Activated T-cell treated with anti-CD3 and anti-CD28 coated beads, Interleukin-2, amount 50 U/mL, for 72 hours (primary cell): ENCODE measurements at regions not wholly inside any gene's neighbourhood (a gene's known extent, or its start where the extent isn't known, plus 50 kb on each side); places are given as distances from the start of the nearest gene placed in this dataset.

Source experiments
- ATAC-seq, 2 donors: fragments of 150-1000 bp; cut with Tn5 transposase; replicated peaks in 1 of 2; 2 replicates each; pipeline ENCODE4 v1.10.0; 2021; ENCODE audit warnings: moderate library complexity in 2 of 2, mild to moderate bottlenecking in 1 of 2
- DNase-seq, 2 donors: peaks; one replicate each; pipeline ENCODE4 v3.0.0; 2021 to 2022; ENCODE audit warnings: mixed read lengths in 1 of 2
- H3K27ac Mint-ChIP-seq: one replicate; pipeline ENCODE4 v1.8.0; 2022; ENCODE audit warnings: mild to moderate bottlenecking, moderate library complexity, mixed read lengths
- H3K27me3 Mint-ChIP-seq: one replicate; pipeline ENCODE4 v1.8.0; 2022; ENCODE audit warnings: low read depth, mixed read lengths
- H3K36me3 Mint-ChIP-seq, 2 donors: one replicate each; pipeline ENCODE4 v1.8.0; 2022; ENCODE audit warnings: mixed read lengths in 2 of 2, mild to moderate bottlenecking in 1 of 2; ENCODE audit not compliant: insufficient read depth in 2 of 2
- H3K4me1 Mint-ChIP-seq: one replicate; pipeline ENCODE4 v1.8.0; 2022; ENCODE audit warnings: low read depth, mixed read lengths
- H3K4me3 Mint-ChIP-seq, 2 donors: one replicate each; pipeline ENCODE4 v1.8.0; 2022; ENCODE audit warnings: mild to moderate bottlenecking in 2 of 2, mixed read lengths in 2 of 2, moderate library complexity in 2 of 2
- H3K9me3 Mint-ChIP-seq, 2 donors: one replicate each; pipeline ENCODE4 v1.8.0; 2022; ENCODE audit warnings: mixed read lengths in 2 of 2

- Mint-ChIP-seq H3K36me3 (no peaks in the 10 kb centered on the region), H3K27me3 (no peaks in the 10 kb centered on the region), H3K9me3 (peaks cover 0 to 2% of the 10 kb centered on the region in 2 donors), H3K4me1 (no peaks in the 10 kb centered on the region), H3K27ac (no peak overlapping the region), H3K4me3 (no peak overlapping the region)
- ATAC-seq (no peak), DNase-seq (no peak)
Measured at GRCh38 chr7:109076396-109076972, 506.8 kb downstream of the DNAJB9 start.

- DNase-seq: no peak
- no peaks in the 10 kb centered on the region for H3K36me3 Mint-ChIP-seq
- no peaks in the 10 kb centered on the region for H3K27me3 Mint-ChIP-seq
- H3K27ac Mint-ChIP-seq: no peak overlapping the region
- peaks cover 3 to 5% of the 10 kb centered on the region in 2 donors for H3K9me3 Mint-ChIP-seq
- no peak overlapping the region for H3K4me3 Mint-ChIP-seq
- H3K4me1 Mint-ChIP-seq: no peaks in the 10 kb centered on the region
- ATAC-seq: no peak
Measured at GRCh38 chr7:109091042-109091441, 521.4 kb downstream of the DNAJB9 start.

GRCh38 chr7:109092268-109092667, 522.6 kb downstream of the DNAJB9 start:
- H3K27ac Mint-ChIP-seq: no peak overlapping the region
- ATAC-seq (no peak), DNase-seq (no peak)
- no peaks in the 10 kb centered on the region for H3K4me1 Mint-ChIP-seq
- no peak overlapping the region for H3K4me3 Mint-ChIP-seq
- no peaks in the 10 kb centered on the region for H3K27me3 Mint-ChIP-seq
- H3K36me3 Mint-ChIP-seq: no peaks in the 10 kb centered on the region
- peaks cover 3 to 5% of the 10 kb centered on the region in 2 donors for H3K9me3 Mint-ChIP-seq

DNA sequence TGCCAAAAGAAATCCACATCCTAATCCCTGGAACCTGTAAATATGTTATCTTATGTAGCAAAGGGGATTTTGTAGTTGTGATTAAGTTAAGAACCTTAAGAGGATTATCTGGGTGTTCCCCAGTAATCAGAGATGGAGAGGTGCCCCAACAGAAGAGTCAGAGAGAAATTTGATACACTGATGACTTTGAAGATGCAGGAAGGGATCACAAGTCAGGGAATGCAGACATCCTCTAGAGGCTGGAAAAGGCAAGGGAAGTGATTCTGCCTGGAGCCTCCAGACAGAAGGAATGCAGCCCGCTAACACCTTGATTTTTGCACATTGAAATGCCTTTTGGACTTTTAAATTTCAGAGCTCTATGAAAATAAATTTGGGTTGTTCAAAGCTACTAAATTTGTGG, 531.7 kb downstream of the DNAJB9 start:
- H3K36me3 Mint-ChIP-seq: no peaks in the 10 kb centered on the region
- ATAC-seq: no peak
- H3K27ac Mint-ChIP-seq: no peak overlapping the region
- no peak for DNase-seq
- no peak overlapping the region for H3K4me3 Mint-ChIP-seq
- H3K9me3 Mint-ChIP-seq: no peaks in the 10 kb centered on the region
- H3K4me1 Mint-ChIP-seq: no peaks in the 10 kb centered on the region
- no peaks in the 10 kb centered on the region for H3K27me3 Mint-ChIP-seq

GRCh38 chr7:109109558-109109957, 539.9 kb downstream of the DNAJB9 start:
- Mint-ChIP-seq H3K4me3 (no peak overlapping the region), H3K9me3 (no peaks in the 10 kb centered on the region), H3K4me1 (no peaks in the 10 kb centered on the region), H3K27ac (no peak overlapping the region), H3K36me3 (no peaks in the 10 kb centered on the region), H3K27me3 (no peaks in the 10 kb centered on the region)
- ATAC-seq (no peak), DNase-seq (no peak)

- Mint-ChIP-seq H3K4me1 (no peaks in the 10 kb centered on the region), H3K27me3 (no peaks in the 10 kb centered on the region), H3K9me3 (no peaks in the 10 kb centered on the region), H3K4me3 (no peak overlapping the region), H3K36me3 (no peaks in the 10 kb centered on the region), H3K27ac (no peak overlapping the region)
- ATAC-seq: no peak
- DNase-seq: no peak
Measured at GRCh38 chr7:109111086-109111485, 541.4 kb downstream of the DNAJB9 start.

DNA sequence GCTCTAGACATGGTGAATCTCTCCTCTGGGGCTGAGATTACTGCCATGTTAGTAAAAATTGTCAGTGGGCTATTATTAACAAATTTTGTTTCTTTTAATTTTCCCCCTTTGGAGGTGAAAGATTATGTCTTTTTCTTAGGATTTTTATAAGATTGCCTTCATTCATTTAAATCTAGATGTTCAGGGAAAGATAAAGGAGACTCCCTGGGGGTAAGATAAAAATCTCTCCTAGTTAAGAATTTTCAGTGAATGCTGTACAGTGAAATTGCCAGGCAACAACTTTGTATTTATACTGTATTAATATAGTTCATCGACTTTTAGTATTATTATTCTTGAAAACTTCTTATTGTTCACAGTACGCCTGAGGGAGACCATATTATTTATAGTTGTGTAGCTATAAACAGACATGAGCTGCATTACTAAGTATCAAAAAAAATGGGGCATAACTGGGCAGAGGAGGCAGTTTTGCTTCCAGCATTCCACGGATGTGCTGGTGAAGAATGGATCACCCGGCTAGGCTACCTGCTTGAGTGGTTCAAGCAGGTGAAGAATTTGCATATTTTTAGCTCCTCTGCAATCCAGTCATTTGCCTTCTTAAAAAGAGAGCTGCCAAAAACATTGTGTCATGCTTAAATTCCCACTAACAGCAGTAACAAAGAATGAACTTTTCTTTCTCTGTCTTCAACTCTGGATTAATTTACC, 552.1 kb downstream of the DNAJB9 start:
- DNase-seq (no peak), ATAC-seq (no peak)
- Mint-ChIP-seq H3K27me3 (no peaks in the 10 kb centered on the region), H3K4me3 (no peak overlapping the region), H3K36me3 (no peaks in the 10 kb centered on the region), H3K4me1 (no peaks in the 10 kb centered on the region), H3K9me3 (peaks cover 2 to 6% of the 10 kb centered on the region in 2 donors), H3K27ac (no peak overlapping the region)

DNA sequence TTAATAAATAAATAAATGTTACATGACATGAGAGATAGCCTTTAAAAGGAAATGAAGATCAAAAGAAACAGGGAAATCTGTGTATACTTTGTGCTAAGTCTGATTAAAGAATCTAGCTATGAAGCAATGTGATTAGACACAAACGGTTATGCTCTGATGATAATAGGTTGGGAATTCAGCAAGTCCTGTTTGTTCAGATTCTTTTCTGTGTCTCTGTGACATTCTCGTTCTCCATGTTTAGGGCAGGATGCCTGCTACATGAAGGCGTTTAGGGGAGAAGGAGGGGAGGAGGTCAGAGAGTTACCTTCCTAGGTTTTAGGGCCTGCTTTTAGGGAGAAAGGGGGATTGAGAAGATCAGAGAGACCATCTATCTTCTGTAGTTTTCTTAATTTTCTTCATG, 555.3 kb downstream of the DNAJB9 start:
- Mint-ChIP-seq H3K4me3 (no peak overlapping the region), H3K36me3 (peaks cover 0 to 2% of the 10 kb centered on the region in 2 donors), H3K27me3 (no peaks in the 10 kb centered on the region), H3K27ac (no peak overlapping the region), H3K9me3 (peaks cover 0 to 5% of the 10 kb centered on the region in 2 donors), H3K4me1 (no peaks in the 10 kb centered on the region)
- DNase-seq (no peak), ATAC-seq (no peak)

DNA sequence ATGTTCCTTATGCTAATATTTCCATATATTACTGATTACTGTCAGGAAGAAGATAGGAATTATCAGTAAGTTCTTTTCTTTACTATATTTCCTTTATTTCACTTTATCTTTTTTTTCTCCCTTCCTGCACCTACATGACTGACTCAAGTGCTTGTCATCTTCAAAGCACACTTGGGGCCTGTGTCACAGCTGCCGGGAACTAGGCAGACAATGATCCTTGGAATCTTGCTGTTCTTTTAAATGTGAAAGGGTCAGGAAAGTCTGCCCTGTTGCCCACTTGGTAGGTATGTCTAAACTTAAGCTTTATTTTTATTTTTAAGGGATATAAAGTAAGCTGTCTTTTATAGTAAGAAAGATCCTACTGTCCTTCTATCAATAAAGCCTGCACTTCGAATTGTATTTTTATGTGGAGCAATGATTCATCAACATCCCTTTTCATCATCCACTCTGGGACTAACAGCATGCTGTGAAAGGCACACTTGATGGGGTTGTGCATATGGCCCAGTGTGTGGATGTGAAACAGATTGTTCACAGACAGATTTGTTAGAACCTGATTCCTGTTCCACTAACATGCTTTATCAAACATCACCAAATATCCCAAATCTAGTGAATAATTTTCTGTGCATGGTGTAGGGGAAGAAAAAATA, 556.9 kb downstream of the DNAJB9 start:
- H3K27ac Mint-ChIP-seq: no peak overlapping the region

GRCh38 chr7:109127145-109127544, 557.5 kb downstream of the DNAJB9 start:
- Mint-ChIP-seq H3K4me1 (no peaks in the 10 kb centered on the region), H3K27me3 (no peaks in the 10 kb centered on the region), H3K4me3 (no peak overlapping the region), H3K9me3 (peaks cover 1 to 8% of the 10 kb centered on the region in 2 donors), H3K36me3 (peaks cover 0 to 2% of the 10 kb centered on the region in 2 donors), H3K27ac (no peak overlapping the region)
- ATAC-seq (no peak), DNase-seq (no peak)

More for the DNA sequence above, 556.9 kb downstream of the DNAJB9 start:
- DNase-seq: no peak
- no peak overlapping the region for H3K4me3 Mint-ChIP-seq
- ATAC-seq: no peak
- peaks cover 1 to 8% of the 10 kb centered on the region in 2 donors for H3K9me3 Mint-ChIP-seq
- no peaks in the 10 kb centered on the region for H3K4me1 Mint-ChIP-seq
- no peaks in the 10 kb centered on the region for H3K27me3 Mint-ChIP-seq
- peaks cover 0 to 2% of the 10 kb centered on the region in 2 donors for H3K36me3 Mint-ChIP-seq

DNA sequence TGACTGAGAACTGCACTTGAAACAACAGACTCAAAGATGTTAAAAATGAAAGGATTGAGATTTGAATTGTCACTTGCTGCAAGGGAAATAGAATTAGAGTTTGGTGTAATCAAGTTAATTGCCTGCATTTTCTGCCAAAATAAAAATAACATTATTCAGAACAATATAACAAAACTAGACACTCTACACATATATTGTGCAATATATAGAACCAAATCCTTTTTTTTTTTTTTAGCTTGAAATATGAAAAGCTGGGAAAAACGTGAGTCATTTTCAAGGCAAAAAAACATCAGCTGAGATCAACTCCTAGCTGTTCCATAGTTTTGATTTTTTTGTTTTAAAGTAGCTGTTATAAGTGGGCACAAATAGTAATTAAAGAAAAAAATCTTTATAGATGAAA, 561.5 kb downstream of the DNAJB9 start:
- no peaks in the 10 kb centered on the region for H3K27me3 Mint-ChIP-seq
- H3K4me3 Mint-ChIP-seq: no peak overlapping the region
- H3K9me3 Mint-ChIP-seq: peaks cover 4 to 8% of the 10 kb centered on the region in 2 donors
- DNase-seq: no peak
- H3K4me1 Mint-ChIP-seq: no peaks in the 10 kb centered on the region
- H3K27ac Mint-ChIP-seq: no peak overlapping the region
- no peak for ATAC-seq
- H3K36me3 Mint-ChIP-seq: peaks cover 0 to 2% of the 10 kb centered on the region in 2 donors

- no peak overlapping the region for H3K27ac Mint-ChIP-seq
- ATAC-seq: no peak
- no peaks in the 10 kb centered on the region for H3K27me3 Mint-ChIP-seq
- DNase-seq: no peak
- no peak overlapping the region for H3K4me3 Mint-ChIP-seq
- H3K9me3 Mint-ChIP-seq: peaks cover 6 to 7% of the 10 kb centered on the region in 2 donors
- no peaks in the 10 kb centered on the region for H3K36me3 Mint-ChIP-seq
- H3K4me1 Mint-ChIP-seq: no peaks in the 10 kb centered on the region
Measured at GRCh38 chr7:109136893-109137292, 567.2 kb downstream of the DNAJB9 start.

GRCh38 chr7:109154748-109155147, 585.1 kb downstream of the DNAJB9 start:
- Mint-ChIP-seq H3K9me3 (peaks cover 0 to 9% of the 10 kb centered on the region in 2 donors), H3K4me3 (no peak overlapping the region), H3K36me3 (no peaks in the 10 kb centered on the region), H3K27ac (no peak overlapping the region), H3K4me1 (no peaks in the 10 kb centered on the region), H3K27me3 (no peaks in the 10 kb centered on the region)
- ATAC-seq (no peak), DNase-seq (no peak)
